D721Med (cell line): ENCODE measurements at regions not wholly inside any gene's neighbourhood (a gene's known extent, or its start where the extent isn't known, plus 50 kb on each side); places are given as distances from the start of the nearest gene placed in this dataset.

Experiments
- DNase-seq: peaks from one replicate; pipeline ENCODE4 v3.0.0; 2011; ENCODE audit warnings: low spot score; ENCODE audit not compliant: insufficient read length
- FAIRE-seq: peaks from 2 replicates; lab custom pipeline; 2011; peaks lifted over from hg19 to GRCh38; lab: Jason Lieb, UNC
- CTCF ChIP-seq: IDR thresholded peaks from 2 replicates; pipeline ENCODE4 v1.5.1; 2012; ENCODE audit warnings: mild to moderate bottlenecking, control low read depth; ENCODE audit not compliant: insufficient read depth; ENCODE audit errors: missing control alignments

GRCh38 chr16:9360075-9360474, 268.6 kb downstream of the HAPSTR1 start:
- no peak for DNase-seq
- no peak for FAIRE-seq
- TF ChIP-seq CTCF: no peak

GRCh38 chr16:9362050-9362449, 270.6 kb downstream of the HAPSTR1 start:
- DNase-seq: no peak
- FAIRE-seq: no peak
- no peak for TF ChIP-seq CTCF

- FAIRE-seq: no peak
- no peak for TF ChIP-seq CTCF
- no peak for DNase-seq
Observed at GRCh38 chr16:9362604-9363003, 271.2 kb downstream of the HAPSTR1 start.

GRCh38 chr16:9363520-9363919, 272.1 kb downstream of the HAPSTR1 start:
- no peak for FAIRE-seq
- TF ChIP-seq CTCF: no peak
- no peak for DNase-seq

- no peak for FAIRE-seq
- no peak for DNase-seq
- no peak for TF ChIP-seq CTCF
Observed at GRCh38 chr16:9364721-9365369, 273.4 kb downstream of the HAPSTR1 start.

GRCh38 chr16:9365370-9365728, 273.9 kb downstream of the HAPSTR1 start:
- TF ChIP-seq CTCF: no peak
- FAIRE-seq (no peak), DNase-seq (no peak)

GRCh38 chr16:9366048-9366969, 274.9 kb downstream of the HAPSTR1 start:
- no peak for TF ChIP-seq CTCF
- DNase-seq (no peak), FAIRE-seq (no peak)
